ENCODE measurements at regions not wholly inside any gene's neighbourhood (a gene's known extent, or its start where the extent isn't known, plus 50 kb on each side); places are given as distances from the start of the nearest gene placed in this dataset.

DNA sequence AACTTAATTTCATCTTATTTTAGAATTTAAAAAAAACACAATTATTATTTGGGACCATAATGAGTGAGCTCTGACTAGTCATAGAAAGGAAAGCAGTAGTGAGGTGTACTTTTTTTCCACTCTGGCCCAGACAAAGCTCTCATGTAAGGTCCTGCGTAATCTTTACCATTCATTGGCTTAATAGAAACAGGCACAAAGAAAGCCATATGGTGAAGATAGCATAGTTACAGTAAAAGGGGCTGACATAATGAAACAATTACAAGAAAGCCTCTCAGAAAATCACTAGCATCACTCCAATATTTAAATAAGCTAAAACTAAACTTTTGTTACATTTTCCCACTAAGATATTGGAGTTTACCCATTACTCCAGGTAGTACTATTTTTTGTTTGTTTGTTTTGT is 384.6 kb upstream of the ALCAM start:
- DNase-seq (ENCODE audit: low read depth, low spot score), result no peak
- no peak overlapping the region for H3K9ac ChIP-seq (ENCODE audit: insufficient read length, low read depth)
- no peaks in the 10 kb centered on the region for H3K9me3 ChIP-seq (ENCODE audit: insufficient read depth, low read length)
- H3K36me3 ChIP-seq (ENCODE audit: insufficient read depth, insufficient read length, low read length), result no peaks in the 10 kb centered on the region
- no peak for TF ChIP-seq SUZ12 (IDR thresholded peaks at IDR 0.05; ENCODE audit: extremely low read depth, insufficient read depth, insufficient read length)
- no peak for TF ChIP-seq ZNF274 (IDR thresholded peaks at IDR 0.05; ENCODE audit: low read depth, low read length)
- no peaks in the 10 kb centered on the region for H3K27me3 ChIP-seq (ENCODE audit: insufficient read depth, insufficient read length)
- H3K4me3 ChIP-seq (ENCODE audit: insufficient read length, low read depth), result no peak overlapping the region
- H3K4me1 ChIP-seq (ENCODE audit: insufficient read depth, insufficient read length), result no peaks in the 10 kb centered on the region

DNA sequence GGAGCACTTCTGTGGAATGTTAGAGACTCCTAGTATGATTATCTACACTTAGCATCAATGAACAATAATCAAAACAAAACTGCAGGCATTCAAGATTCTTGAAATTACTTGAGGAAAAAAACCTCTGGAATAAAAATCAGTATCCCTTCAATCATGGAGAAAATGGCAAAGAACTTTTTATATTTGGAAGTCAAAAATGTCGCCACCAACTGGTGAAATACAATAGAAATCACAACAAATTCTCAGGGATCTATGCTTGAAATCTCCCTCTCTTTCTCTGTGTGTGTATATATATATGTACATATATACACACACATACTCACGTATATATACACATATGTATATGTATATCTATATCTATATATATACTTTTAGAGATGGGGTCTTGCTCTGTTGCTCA is 378.9 kb upstream of the ALCAM start:
- no peaks in the 10 kb centered on the region for H3K4me1 ChIP-seq (ENCODE audit: insufficient read depth, insufficient read length)
- no peaks in the 10 kb centered on the region for H3K27me3 ChIP-seq (ENCODE audit: insufficient read depth, insufficient read length)
- no peak overlapping the region for H3K4me3 ChIP-seq (ENCODE audit: insufficient read length, low read depth)
- H3K9ac ChIP-seq (ENCODE audit: insufficient read length, low read depth), result no peak overlapping the region
- no peak for DNase-seq (ENCODE audit: low read depth, low spot score)
- no peaks in the 10 kb centered on the region for H3K9me3 ChIP-seq (ENCODE audit: insufficient read depth, low read length)
- TF ChIP-seq SUZ12 (IDR thresholded peaks at IDR 0.05; ENCODE audit: extremely low read depth, insufficient read depth, insufficient read length) (no peak), YY1 (IDR thresholded peaks at IDR 0.05; ENCODE audit: insufficient read depth, insufficient read length) (no peak), ZNF274 (IDR thresholded peaks at IDR 0.05; ENCODE audit: low read depth, low read length) (no peak)
- H3K36me3 ChIP-seq (ENCODE audit: insufficient read depth, insufficient read length, low read length), result no peaks in the 10 kb centered on the region

DNA sequence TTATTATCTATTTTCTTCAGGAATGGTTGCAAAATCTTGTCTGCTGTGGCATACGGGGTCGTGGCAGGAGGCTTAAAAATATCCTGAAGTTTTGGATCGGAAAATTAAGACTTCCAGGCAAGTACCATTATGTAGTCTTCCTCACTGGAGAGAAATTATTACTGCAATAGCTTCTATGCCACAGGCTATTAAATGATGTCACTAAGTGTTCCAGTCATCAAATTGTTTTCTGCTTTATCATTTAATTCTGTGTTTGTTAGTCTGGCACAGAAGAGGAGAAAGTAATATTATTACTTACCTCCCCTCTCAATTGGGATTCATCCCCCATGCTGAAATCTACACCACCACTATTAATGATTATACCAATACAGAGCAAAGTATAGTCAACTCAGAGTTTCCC is 378.2 kb upstream of the ALCAM start:
- Histone ChIP-seq H3K9ac (ENCODE audit: insufficient read length, low read depth) (no peak overlapping the region), H3K4me1 (ENCODE audit: insufficient read depth, insufficient read length) (no peaks in the 10 kb centered on the region), H3K27me3 (ENCODE audit: insufficient read depth, insufficient read length) (no peaks in the 10 kb centered on the region), H3K9me3 (ENCODE audit: insufficient read depth, low read length) (no peaks in the 10 kb centered on the region), H3K36me3 (ENCODE audit: insufficient read depth, insufficient read length, low read length) (no peaks in the 10 kb centered on the region), H3K4me3 (ENCODE audit: insufficient read length, low read depth) (no peak overlapping the region)
- TF ChIP-seq YY1 (IDR thresholded peaks at IDR 0.05; ENCODE audit: insufficient read depth, insufficient read length) (no peak), SUZ12 (IDR thresholded peaks at IDR 0.05; ENCODE audit: extremely low read depth, insufficient read depth, insufficient read length) (no peak), ZNF274 (IDR thresholded peaks at IDR 0.05; ENCODE audit: low read depth, low read length) (no peak)
- no peak for DNase-seq (ENCODE audit: low read depth, low spot score)

DNA sequence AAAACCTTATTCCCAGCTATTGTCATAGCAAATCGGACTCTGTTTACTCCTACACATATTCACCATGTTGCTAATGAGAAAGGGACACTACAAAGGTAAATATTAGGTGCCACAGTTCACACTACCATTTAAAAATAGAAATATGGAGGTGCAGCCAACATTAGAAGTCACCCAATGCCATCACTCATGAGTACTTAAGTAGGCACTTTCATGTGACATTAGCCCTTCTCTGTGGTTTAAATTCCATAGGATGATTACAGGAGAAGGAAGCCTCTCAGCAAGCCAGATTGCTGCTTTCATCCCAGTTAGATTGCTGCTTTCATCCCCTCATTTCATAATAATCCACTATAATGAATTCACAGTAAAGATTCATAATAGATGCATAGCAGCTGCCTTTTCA is 376.8 kb upstream of the ALCAM start:
- no peaks in the 10 kb centered on the region for H3K27me3 ChIP-seq (ENCODE audit: insufficient read depth, insufficient read length)
- H3K9me3 ChIP-seq (ENCODE audit: insufficient read depth, low read length), result no peaks in the 10 kb centered on the region
- no peak for TF ChIP-seq YY1 (IDR thresholded peaks at IDR 0.05; ENCODE audit: insufficient read depth, insufficient read length)
- no peak for TF ChIP-seq SUZ12 (IDR thresholded peaks at IDR 0.05; ENCODE audit: extremely low read depth, insufficient read depth, insufficient read length)
- no peak for TF ChIP-seq ZNF274 (IDR thresholded peaks at IDR 0.05; ENCODE audit: low read depth, low read length)
- H3K9ac ChIP-seq (ENCODE audit: insufficient read length, low read depth), result no peak overlapping the region
- H3K4me3 ChIP-seq (ENCODE audit: insufficient read length, low read depth), result no peak overlapping the region
- H3K4me1 ChIP-seq (ENCODE audit: insufficient read depth, insufficient read length), result no peaks in the 10 kb centered on the region
- no peak for DNase-seq (ENCODE audit: low read depth, low spot score)
- no peaks in the 10 kb centered on the region for H3K36me3 ChIP-seq (ENCODE audit: insufficient read depth, insufficient read length, low read length)

DNA sequence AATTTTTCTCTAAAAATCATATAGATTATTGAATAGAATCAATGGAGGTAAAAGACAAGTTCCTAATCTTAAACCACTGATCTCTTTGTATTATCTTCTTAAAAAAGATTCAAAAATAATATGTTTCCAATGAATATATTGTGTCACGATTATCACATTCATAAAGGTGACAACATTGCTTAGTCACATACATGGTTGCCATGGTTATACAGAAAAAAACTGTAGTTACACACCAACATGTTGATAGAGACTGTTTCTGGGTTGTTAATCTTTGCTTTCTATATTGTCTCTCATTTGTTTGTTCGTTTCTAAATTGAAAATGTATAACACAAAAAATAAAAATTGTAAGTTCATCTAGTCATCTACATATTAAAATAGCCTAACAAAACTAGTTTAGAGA is 376.0 kb upstream of the ALCAM start:
- Histone ChIP-seq H3K4me3 (ENCODE audit: insufficient read length, low read depth) (no peak overlapping the region), H3K9ac (ENCODE audit: insufficient read length, low read depth) (no peak overlapping the region), H3K4me1 (ENCODE audit: insufficient read depth, insufficient read length) (no peaks in the 10 kb centered on the region), H3K27me3 (ENCODE audit: insufficient read depth, insufficient read length) (no peaks in the 10 kb centered on the region), H3K9me3 (ENCODE audit: insufficient read depth, low read length) (no peaks in the 10 kb centered on the region), H3K36me3 (ENCODE audit: insufficient read depth, insufficient read length, low read length) (no peaks in the 10 kb centered on the region)
- no peak for DNase-seq (ENCODE audit: low read depth, low spot score)
- TF ChIP-seq YY1 (IDR thresholded peaks at IDR 0.05; ENCODE audit: insufficient read depth, insufficient read length), result no peak
- no peak for TF ChIP-seq SUZ12 (IDR thresholded peaks at IDR 0.05; ENCODE audit: extremely low read depth, insufficient read depth, insufficient read length)
- no peak for TF ChIP-seq ZNF274 (IDR thresholded peaks at IDR 0.05; ENCODE audit: low read depth, low read length)

DNA sequence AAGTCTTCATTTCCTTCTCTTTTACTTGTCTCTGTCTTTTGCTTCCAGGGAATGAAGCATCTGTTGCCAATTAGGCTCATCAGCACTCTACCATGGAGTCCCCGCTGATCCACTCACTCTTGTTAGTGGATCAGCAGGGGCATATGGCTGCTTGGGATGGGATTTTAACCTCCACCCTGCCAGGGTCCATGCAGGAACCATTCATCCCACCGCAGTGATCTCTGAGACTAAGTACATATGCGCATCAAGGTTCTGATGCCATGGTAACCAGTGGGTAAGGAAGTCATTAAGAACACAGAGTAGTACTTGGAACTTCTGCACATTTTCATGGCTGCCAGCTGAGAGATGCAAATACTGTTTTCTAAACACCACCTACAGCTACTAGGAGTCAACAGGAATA is 374.0 kb upstream of the ALCAM start:
- Histone ChIP-seq H3K4me1 (ENCODE audit: insufficient read depth, insufficient read length) (no peaks in the 10 kb centered on the region), H3K36me3 (ENCODE audit: insufficient read depth, insufficient read length, low read length) (no peaks in the 10 kb centered on the region), H3K9me3 (ENCODE audit: insufficient read depth, low read length) (no peaks in the 10 kb centered on the region), H3K4me3 (ENCODE audit: insufficient read length, low read depth) (no peak overlapping the region), H3K27me3 (ENCODE audit: insufficient read depth, insufficient read length) (no peaks in the 10 kb centered on the region), H3K9ac (ENCODE audit: insufficient read length, low read depth) (no peak overlapping the region)
- no peak for TF ChIP-seq ZNF274 (IDR thresholded peaks at IDR 0.05; ENCODE audit: low read depth, low read length)
- no peak for TF ChIP-seq SUZ12 (IDR thresholded peaks at IDR 0.05; ENCODE audit: extremely low read depth, insufficient read depth, insufficient read length)
- TF ChIP-seq YY1 (IDR thresholded peaks at IDR 0.05; ENCODE audit: insufficient read depth, insufficient read length), result no peak
- peak; percentile 33 for DNase-seq (ENCODE audit: low read depth, low spot score)

DNA sequence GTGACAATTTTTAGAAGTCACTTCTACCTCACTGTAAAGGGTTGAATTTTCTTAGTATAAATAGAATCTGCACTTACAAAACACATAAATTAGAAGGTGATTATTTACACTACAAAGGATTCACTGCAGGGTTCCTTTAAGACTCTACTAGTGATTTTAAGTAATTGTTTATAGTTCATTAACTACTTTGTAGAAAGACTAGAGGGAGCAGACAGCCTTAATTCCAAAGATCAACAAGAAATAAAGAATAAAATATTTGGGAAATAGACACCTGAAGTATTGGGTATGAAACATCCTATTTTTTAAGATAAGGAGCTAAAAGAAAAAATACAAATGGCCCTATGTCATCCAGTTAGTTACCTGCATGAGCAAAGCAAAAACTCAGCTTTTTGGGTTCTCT is 360.5 kb upstream of the ALCAM start:
- Histone ChIP-seq H3K9ac (ENCODE audit: insufficient read length, low read depth) (no peak overlapping the region), H3K36me3 (ENCODE audit: insufficient read depth, insufficient read length, low read length) (no peaks in the 10 kb centered on the region), H3K4me3 (ENCODE audit: insufficient read length, low read depth) (no peak overlapping the region), H3K27me3 (ENCODE audit: insufficient read depth, insufficient read length) (no peaks in the 10 kb centered on the region), H3K9me3 (ENCODE audit: insufficient read depth, low read length) (0 out of 2 replicates have a peak, but pooled peaks cover 4% of the 10 kb centered on the region), H3K4me1 (ENCODE audit: insufficient read depth, insufficient read length) (no peaks in the 10 kb centered on the region)
- TF ChIP-seq YY1 (IDR thresholded peaks at IDR 0.05; ENCODE audit: insufficient read depth, insufficient read length) (no peak), SUZ12 (IDR thresholded peaks at IDR 0.05; ENCODE audit: extremely low read depth, insufficient read depth, insufficient read length) (no peak), ZNF274 (IDR thresholded peaks at IDR 0.05; ENCODE audit: low read depth, low read length) (no peak)
- DNase-seq (ENCODE audit: low read depth, low spot score), result no peak

DNA sequence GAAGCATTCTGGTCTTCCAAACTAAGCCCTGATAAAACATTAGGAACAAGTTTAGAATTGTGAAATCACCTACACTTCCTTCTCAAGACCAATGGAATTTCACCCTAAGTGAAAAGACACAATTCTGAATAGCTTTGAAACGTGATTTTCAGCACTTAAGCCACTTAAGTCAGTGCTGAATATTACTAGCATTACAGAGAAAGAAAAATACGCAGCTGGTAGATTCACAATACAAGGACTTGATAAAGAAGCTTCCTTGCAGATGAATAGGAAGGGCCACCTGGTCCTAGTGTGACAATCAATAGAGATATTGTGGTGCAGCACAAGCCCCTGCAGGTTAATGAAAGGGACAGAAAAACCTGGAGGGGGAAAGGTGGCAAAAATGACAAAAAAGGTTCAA is 353.1 kb upstream of the ALCAM start:
- DNase-seq (ENCODE audit: low read depth, low spot score), result no peak
- Histone ChIP-seq H3K9me3 (ENCODE audit: insufficient read depth, low read length) (0 out of 2 replicates have a peak, but pooled peaks cover 4% of the 10 kb centered on the region), H3K27me3 (ENCODE audit: insufficient read depth, insufficient read length) (no peaks in the 10 kb centered on the region), H3K4me1 (ENCODE audit: insufficient read depth, insufficient read length) (no peaks in the 10 kb centered on the region), H3K36me3 (ENCODE audit: insufficient read depth, insufficient read length, low read length) (no peaks in the 10 kb centered on the region), H3K4me3 (ENCODE audit: insufficient read length, low read depth) (no peak overlapping the region), H3K9ac (ENCODE audit: insufficient read length, low read depth) (no peak overlapping the region)
- no peak for TF ChIP-seq ZNF274 (IDR thresholded peaks at IDR 0.05; ENCODE audit: low read depth, low read length)
- no peak for TF ChIP-seq YY1 (IDR thresholded peaks at IDR 0.05; ENCODE audit: insufficient read depth, insufficient read length)
- no peak for TF ChIP-seq SUZ12 (IDR thresholded peaks at IDR 0.05; ENCODE audit: extremely low read depth, insufficient read depth, insufficient read length)
